ENCODE measurements at regions not wholly inside any gene's neighbourhood (a gene's known extent, or its start where the extent isn't known, plus 50 kb on each side); places are given as distances from the start of the nearest gene placed in this dataset.

DNA sequence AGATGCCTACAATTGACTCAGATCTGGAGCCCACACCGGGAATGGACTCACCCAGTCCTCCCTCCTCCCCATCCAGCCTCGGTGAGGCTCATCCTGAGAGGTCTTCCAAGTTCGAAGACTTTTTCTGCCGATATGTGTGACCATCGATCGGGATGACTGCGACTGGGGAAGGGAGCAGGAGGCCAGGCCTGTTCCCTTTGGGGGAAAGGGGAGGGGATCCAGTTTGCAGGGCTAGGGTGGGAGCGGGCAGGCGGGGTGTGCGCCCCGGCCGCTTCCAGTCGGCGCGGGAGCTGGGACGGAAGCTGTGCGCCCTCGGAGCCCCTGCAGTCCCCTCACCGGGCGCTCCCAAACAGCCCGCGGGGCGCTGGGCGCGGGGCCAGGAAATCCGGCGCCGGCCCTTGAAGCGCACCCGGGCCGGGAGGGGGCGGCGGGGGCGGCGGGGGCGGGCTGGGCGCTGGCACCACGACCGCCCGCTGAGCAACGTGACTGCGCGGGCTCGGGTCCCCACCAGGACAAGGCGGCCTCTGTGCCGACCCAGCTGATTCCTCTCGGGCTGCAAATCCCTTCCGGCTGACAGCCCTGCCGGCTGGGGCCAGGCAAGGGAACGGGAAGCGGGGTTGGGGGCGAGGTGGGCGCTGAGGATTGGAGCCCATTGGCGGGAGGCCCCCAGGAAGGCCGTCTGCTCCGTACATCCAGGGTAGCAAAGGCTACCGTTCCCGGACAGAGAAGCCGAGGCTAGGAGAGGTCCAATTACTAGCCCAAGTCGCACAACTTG lies 103.9 kb downstream of the EBNA1BP2 start:
- BruUV-seq (replicated peaks): no TSS peak
- Mint-ChIP-seq H3K27me3 (ENCODE audit: unreplicated experiment) (no peaks in the 10 kb centered on the region), H3K36me3 (ENCODE audit: insufficient read depth, unreplicated experiment) (no peaks in the 10 kb centered on the region), H3K4me3 (ENCODE audit: low read depth, unreplicated experiment) (peak overlapping the region; percentile 51), H3K9me3 (ENCODE audit: low read depth, unreplicated experiment) (no peaks in the 10 kb centered on the region), H3K27ac (ENCODE audit: unreplicated experiment) (no peak overlapping the region), H3K4me1 (ENCODE audit: low read depth, unreplicated experiment) (peaks cover 18% of the 10 kb centered on the region)
- CTCF ChIA-PET: interaction anchor here (1.1 kb wide), 1 partner anchor 155 kb away, joined by 5 read pairs; no protein-coding TSS in a partner anchor
- DNase-seq: peak; percentile 29
- intact Hi-C loops (cut with micrococcal nuclease; ENCODE audit: unreplicated experiment): no loop called here
- TF ChIP-seq CTCF (IDR thresholded peaks at IDR 0.05; ENCODE audit: unreplicated experiment): no peak

GRCh38 chr1:43067233-43067745 lies 104.8 kb downstream of the EBNA1BP2 start:
- TF ChIP-seq CTCF (IDR thresholded peaks at IDR 0.05; ENCODE audit: unreplicated experiment): no peak
- Mint-ChIP-seq H3K9me3 (ENCODE audit: low read depth, unreplicated experiment) (no peaks in the 10 kb centered on the region), H3K27ac (ENCODE audit: unreplicated experiment) (no peak overlapping the region), H3K4me1 (ENCODE audit: low read depth, unreplicated experiment) (peaks cover 18% of the 10 kb centered on the region), H3K36me3 (ENCODE audit: insufficient read depth, unreplicated experiment) (no peaks in the 10 kb centered on the region), H3K4me3 (ENCODE audit: low read depth, unreplicated experiment) (peak overlapping the region; percentile 51), H3K27me3 (ENCODE audit: unreplicated experiment) (no peaks in the 10 kb centered on the region)
- intact Hi-C loops (cut with micrococcal nuclease; ENCODE audit: unreplicated experiment): no loop called here
- CTCF ChIA-PET: interaction anchor here (0.6 kb wide), 1 partner anchor 60 kb away, joined by 5 read pairs; no protein-coding TSS in a partner anchor
- DNase-seq: no peak
- no TSS peak for BruUV-seq (replicated peaks)

DNA sequence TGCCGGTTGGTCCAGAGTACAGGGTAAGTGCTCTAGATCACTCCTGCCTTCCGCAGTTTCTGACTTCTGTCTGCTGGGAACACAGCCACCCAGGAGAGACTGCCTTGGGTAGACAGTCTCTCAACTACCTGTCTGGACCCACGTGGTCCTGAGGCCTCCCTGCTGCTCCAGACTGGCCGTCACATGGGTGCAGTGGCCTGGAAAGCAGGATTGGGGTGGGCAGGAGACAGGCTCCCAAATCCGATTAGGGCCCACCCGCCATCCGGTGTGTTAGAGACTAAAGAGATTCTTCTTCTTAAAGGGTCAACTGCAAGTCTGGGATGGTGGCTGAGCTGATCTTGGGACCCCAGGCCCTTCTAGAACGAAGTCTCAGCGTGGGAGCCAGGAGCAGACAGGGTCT lies 105.5 kb downstream of the EBNA1BP2 start:
- Mint-ChIP-seq H3K27ac (ENCODE audit: unreplicated experiment) (no peak overlapping the region), H3K4me3 (ENCODE audit: low read depth, unreplicated experiment) (no peak overlapping the region), H3K4me1 (ENCODE audit: low read depth, unreplicated experiment) (peaks cover 14% of the 10 kb centered on the region), H3K27me3 (ENCODE audit: unreplicated experiment) (no peaks in the 10 kb centered on the region), H3K36me3 (ENCODE audit: insufficient read depth, unreplicated experiment) (no peaks in the 10 kb centered on the region), H3K9me3 (ENCODE audit: low read depth, unreplicated experiment) (no peaks in the 10 kb centered on the region)
- no TSS peak for BruUV-seq (replicated peaks)
- CTCF ChIA-PET: interaction anchor here (0.6 kb wide), 2 partner anchors 19 to 344 kb away, joined by 3 to 4 read pairs; no protein-coding TSS in a partner anchor
- no peak for DNase-seq
- no peak for TF ChIP-seq CTCF (IDR thresholded peaks at IDR 0.05; ENCODE audit: unreplicated experiment)
- intact Hi-C loops (cut with micrococcal nuclease; ENCODE audit: unreplicated experiment): no loop called here

- Mint-ChIP-seq H3K4me1 (ENCODE audit: low read depth, unreplicated experiment) (peaks cover 8% of the 10 kb centered on the region), H3K36me3 (ENCODE audit: insufficient read depth, unreplicated experiment) (no peaks in the 10 kb centered on the region), H3K27ac (ENCODE audit: unreplicated experiment) (no peak overlapping the region), H3K27me3 (ENCODE audit: unreplicated experiment) (no peaks in the 10 kb centered on the region), H3K4me3 (ENCODE audit: low read depth, unreplicated experiment) (no peak overlapping the region), H3K9me3 (ENCODE audit: low read depth, unreplicated experiment) (no peaks in the 10 kb centered on the region)
- DNase-seq: no peak
- CTCF ChIA-PET: interaction anchor here (0.6 kb wide), 1 partner anchor 18 kb away, joined by 3 read pairs; no protein-coding TSS in a partner anchor
- no peak for TF ChIP-seq CTCF (IDR thresholded peaks at IDR 0.05; ENCODE audit: unreplicated experiment)
- no TSS peak for BruUV-seq (replicated peaks)
- intact Hi-C loops (cut with micrococcal nuclease; ENCODE audit: unreplicated experiment): no loop called here
Observed at GRCh38 chr1:43065616-43066399, 106.3 kb downstream of the EBNA1BP2 start.
